ENCODE measurements at regions not wholly inside any gene's neighbourhood (a gene's known extent, or its start where the extent isn't known, plus 50 kb on each side); places are given as distances from the start of the nearest gene placed in this dataset.

DNA sequence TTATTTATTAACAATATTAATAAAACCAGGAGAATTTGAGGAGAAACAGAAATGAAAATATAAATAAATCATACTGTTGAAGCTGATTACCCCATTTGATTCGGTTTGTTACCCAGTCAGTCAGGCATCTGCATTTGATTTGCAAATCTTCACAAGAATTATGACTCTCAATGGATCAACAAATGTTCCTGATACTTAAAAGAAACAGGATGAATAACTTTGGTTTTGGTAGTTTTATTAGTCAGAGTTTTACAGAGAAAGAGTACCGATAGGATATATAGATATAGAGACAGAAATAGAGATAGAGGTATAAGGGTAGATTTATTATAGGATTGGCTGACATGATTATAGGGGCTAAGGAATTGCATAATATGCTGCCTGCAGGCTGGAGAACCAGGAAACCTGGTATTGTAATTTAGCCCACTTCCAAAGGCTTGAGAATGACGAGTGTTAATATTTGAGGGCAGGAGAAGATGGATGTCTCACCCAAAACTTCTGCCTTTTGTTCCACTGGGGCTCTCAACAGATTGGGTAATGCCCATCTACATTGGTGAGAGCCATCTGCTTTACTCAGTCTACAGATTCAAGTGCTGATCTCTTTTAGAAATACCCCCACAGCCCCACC lies 241.6 kb upstream of the COL8A1 start:
- intact Hi-C loops (cut with DNase I; ENCODE audit: low total_unique reads): no loop called here
- no peaks in the 10 kb centered on the region for H3K36me3 ChIP-seq
- H3K27ac ChIP-seq: no peak overlapping the region
- TF ChIP-seq, protein P1, sequence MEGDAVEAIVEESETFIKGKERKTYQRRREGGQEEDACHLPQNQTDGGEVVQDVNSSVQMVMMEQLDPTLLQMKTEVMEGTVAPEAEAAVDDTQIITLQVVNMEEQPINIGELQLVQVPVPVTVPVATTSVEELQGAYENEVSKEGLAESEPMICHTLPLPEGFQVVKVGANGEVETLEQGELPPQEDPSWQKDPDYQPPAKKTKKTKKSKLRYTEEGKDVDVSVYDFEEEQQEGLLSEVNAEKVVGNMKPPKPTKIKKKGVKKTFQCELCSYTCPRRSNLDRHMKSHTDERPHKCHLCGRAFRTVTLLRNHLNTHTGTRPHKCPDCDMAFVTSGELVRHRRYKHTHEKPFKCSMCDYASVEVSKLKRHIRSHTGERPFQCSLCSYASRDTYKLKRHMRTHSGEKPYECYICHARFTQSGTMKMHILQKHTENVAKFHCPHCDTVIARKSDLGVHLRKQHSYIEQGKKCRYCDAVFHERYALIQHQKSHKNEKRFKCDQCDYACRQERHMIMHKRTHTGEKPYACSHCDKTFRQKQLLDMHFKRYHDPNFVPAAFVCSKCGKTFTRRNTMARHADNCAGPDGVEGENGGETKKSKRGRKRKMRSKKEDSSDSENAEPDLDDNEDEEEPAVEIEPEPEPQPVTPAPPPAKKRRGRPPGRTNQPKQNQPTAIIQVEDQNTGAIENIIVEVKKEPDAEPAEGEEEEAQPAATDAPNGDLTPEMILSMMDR (IDR thresholded peaks at IDR 0.05): no peak
- TF ChIP-seq POLR2AphosphoS5 (IDR thresholded peaks at IDR 0.05) (no peak), POLR2A (IDR thresholded peaks at IDR 0.05) (no peak), EP300 (IDR thresholded peaks at IDR 0.05) (no peak)
- no peaks in the 10 kb centered on the region for H3K4me1 ChIP-seq
- no peak for DNase-seq
- 62 to 76% (median 66%) methylated on average over 3 of the region's 3 CpGs for WGBS, 5 donors
- peaks cover 0 to 21% (median 14%) of the 10 kb centered on the region in 4 donors for H3K9me3 ChIP-seq
- no peak overlapping the region for H3K4me3 ChIP-seq
- no peaks in the 10 kb centered on the region for H3K27me3 ChIP-seq

DNA sequence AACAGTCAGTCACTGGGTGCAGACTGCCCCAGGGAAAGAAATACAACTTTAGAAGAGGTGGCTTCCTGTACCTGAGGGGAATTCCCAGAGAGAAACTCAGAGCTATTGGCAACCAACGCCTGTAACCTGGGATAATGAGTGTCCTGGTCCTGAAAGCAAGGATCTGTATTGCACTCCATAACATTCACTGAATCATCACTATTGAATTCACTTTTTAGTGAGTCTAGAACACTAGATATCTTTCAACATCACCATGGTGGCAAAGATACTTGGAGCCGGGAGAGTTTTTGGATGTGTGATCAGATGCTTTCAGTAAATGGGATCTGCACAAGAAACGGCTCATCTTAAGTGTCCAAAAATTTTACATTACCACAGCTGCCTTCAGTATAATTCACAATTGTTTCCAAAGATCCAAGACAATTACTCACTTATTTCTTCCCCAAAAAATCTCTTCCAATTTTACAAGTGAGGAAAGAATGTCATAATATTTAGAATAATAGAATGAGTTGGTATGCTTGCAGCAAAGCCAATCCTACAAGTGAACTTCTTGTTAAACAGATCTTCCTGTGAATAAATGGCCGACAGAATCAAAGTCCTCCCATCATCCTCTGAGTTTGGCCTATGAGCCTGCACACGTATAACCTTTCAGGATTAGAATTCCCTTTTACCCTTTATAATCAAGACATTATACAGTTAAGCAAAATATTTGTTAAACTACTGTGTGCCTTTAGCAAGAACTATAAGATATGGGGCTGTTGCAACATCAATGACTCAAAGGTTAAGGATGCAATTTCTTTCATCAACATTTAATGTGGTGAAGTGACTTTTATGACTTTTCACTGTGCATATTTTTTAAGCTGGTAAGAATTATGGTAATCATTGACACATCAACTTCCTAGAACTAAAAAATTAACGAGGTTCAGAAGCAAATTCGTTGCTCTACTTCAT lies 243.3 kb upstream of the COL8A1 start:
- Histone ChIP-seq H3K4me3 (no peak overlapping the region), H3K9me3 (peaks cover 0 to 21% (median 14%) of the 10 kb centered on the region in 4 donors), H3K36me3 (no peaks in the 10 kb centered on the region), H3K27me3 (no peaks in the 10 kb centered on the region), H3K4me1 (no peaks in the 10 kb centered on the region), H3K27ac (no peak overlapping the region)
- 58 to 65% (median 61%) methylated on average over 7 of the region's 7 CpGs for WGBS, 5 donors
- TF ChIP-seq POLR2A (IDR thresholded peaks at IDR 0.05) (no peak), POLR2AphosphoS5 (IDR thresholded peaks at IDR 0.05) (no peak), EP300 (IDR thresholded peaks at IDR 0.05) (no peak)
- TF ChIP-seq, protein P1 (IDR thresholded peaks at IDR 0.05): no peak
- intact Hi-C loops (cut with DNase I; ENCODE audit: low total_unique reads): no loop called here
- no peak for DNase-seq

DNA sequence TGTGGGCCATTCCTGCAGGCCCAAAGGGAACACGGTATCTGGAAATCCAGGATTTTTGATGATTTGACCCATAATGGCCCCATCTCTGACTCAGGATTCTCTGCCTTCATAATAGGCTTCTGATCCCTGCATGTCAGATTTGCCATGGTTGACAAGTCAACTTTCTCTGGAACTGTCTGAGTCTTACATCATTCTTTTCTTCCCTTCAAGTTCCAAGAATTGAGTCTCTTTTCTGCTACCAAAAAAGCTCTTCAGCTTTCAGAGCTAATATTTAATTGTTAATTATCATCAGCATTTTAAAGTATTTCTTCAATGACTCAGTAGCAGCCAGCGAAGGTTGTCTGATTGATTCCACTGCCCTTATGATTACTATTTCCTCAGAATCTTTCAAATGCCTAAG lies 244.4 kb upstream of the COL8A1 start:
- Histone ChIP-seq H3K27ac (no peak overlapping the region), H3K36me3 (no peaks in the 10 kb centered on the region), H3K4me3 (no peak overlapping the region), H3K27me3 (no peaks in the 10 kb centered on the region), H3K4me1 (no peaks in the 10 kb centered on the region), H3K9me3 (peaks cover 0 to 14% (median 12%) of the 10 kb centered on the region in 4 donors)
- no peak for DNase-seq
- no peak for TF ChIP-seq POLR2A (IDR thresholded peaks at IDR 0.05)
- no peak for TF ChIP-seq EP300 (IDR thresholded peaks at IDR 0.05)
- no peak for TF ChIP-seq POLR2AphosphoS5 (IDR thresholded peaks at IDR 0.05)
- TF ChIP-seq, protein P1 (IDR thresholded peaks at IDR 0.05): no peak
- intact Hi-C loops (cut with DNase I; ENCODE audit: low total_unique reads): no loop called here
- WGBS, 5 donors: 73 to 91% (median 77%) methylated on average over 2 of the region's 2 CpGs

DNA sequence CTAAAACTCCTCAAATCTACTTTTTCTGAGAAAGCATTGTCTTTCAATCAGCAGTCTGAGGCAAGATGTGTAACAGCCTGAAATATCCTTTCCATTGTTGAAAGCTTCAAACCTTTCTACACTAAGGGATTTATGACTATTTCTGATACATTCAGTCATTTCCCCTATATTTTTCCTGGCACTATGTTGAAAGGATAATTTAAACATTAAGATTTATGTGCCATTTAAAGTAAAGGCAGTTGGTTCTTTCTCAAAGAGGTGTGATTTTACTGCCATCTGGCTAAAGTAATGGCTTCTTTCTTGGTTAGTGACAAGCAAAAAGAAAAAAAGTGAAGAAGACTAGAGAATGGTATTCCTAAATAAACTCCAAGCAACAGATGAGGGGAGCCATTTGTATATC lies 249.6 kb upstream of the COL8A1 start:
- TF ChIP-seq POLR2AphosphoS5 (IDR thresholded peaks at IDR 0.05) (no peak), POLR2A (IDR thresholded peaks at IDR 0.05) (no peak), EP300 (IDR thresholded peaks at IDR 0.05) (no peak)
- TF ChIP-seq, protein P1 (IDR thresholded peaks at IDR 0.05): no peak

More for the DNA sequence above, 249.6 kb upstream of the COL8A1 start:
- Histone ChIP-seq H3K27me3 (no peaks in the 10 kb centered on the region), H3K4me1 (no peaks in the 10 kb centered on the region), H3K27ac (no peak overlapping the region), H3K4me3 (no peak overlapping the region), H3K36me3 (no peaks in the 10 kb centered on the region), H3K9me3 (no peaks in the 10 kb centered on the region)
- no peak for DNase-seq
- intact Hi-C loops (cut with DNase I; ENCODE audit: low total_unique reads): no loop called here

Measured in stomach (tissue), 8 donors.